HG03378 (cell line): ENCODE measurements at regions not wholly inside any gene's neighbourhood (a gene's known extent, or its start where the extent isn't known, plus 50 kb on each side); places are given as distances from the start of the nearest gene placed in this dataset.
"Not testable (repeated sequence)": the region's sequence is repeated elsewhere in the genome, so short reads cannot be mapped to it uniquely, and the experiment has no call there.

Experiments used
- ATAC-seq: cut with Tn5 transposase; IDR thresholded peaks from one replicate; pipeline ENCODE4 v1.9.1; 2021; ENCODE audit warnings: mild to moderate bottlenecking, moderate library complexity; ENCODE audit not compliant: unreplicated experiment

- ATAC-seq = no peak
These were observed 186.8 kb upstream of the CLINT1 start for GRCh38 chr5:158045696-158046095.

GRCh38 chr5:158039911-158040347, 181.0 kb upstream of the CLINT1 start:
- ATAC-seq = no peak

- ATAC-seq = no peak
These were observed 180.5 kb upstream of the CLINT1 start for GRCh38 chr5:158039441-158039840.

GRCh38 chr5:158036983-158037595, 178.1 kb upstream of the CLINT1 start:
- ATAC-seq = not testable (repeated sequence)

GRCh38 chr5:158034586-158034985, 175.6 kb upstream of the CLINT1 start:
- not testable (repeated sequence) for ATAC-seq

GRCh38 chr5:158033724-158034123, 174.8 kb upstream of the CLINT1 start:
- no peak for ATAC-seq

- ATAC-seq = no peak
These were observed 174.1 kb upstream of the CLINT1 start for GRCh38 chr5:158033076-158033475.

- ATAC-seq = no peak
These were observed 173.3 kb upstream of the CLINT1 start for GRCh38 chr5:158032246-158032645.

GRCh38 chr5:158027806-158028775, 169.1 kb upstream of the CLINT1 start:
- no peak for ATAC-seq

- ATAC-seq = no peak
These were observed 167.5 kb upstream of the CLINT1 start for GRCh38 chr5:158026304-158027031.

- no peak for ATAC-seq
These were observed 164.3 kb upstream of the CLINT1 start for GRCh38 chr5:158023266-158023665.

GRCh38 chr5:158022837-158023236, 163.9 kb upstream of the CLINT1 start:
- no peak for ATAC-seq

- no peak for ATAC-seq
These were observed 163.4 kb upstream of the CLINT1 start for GRCh38 chr5:158022393-158022792.

GRCh38 chr5:158020555-158021418, 161.8 kb upstream of the CLINT1 start:
- ATAC-seq = no peak

- ATAC-seq = no peak
These were observed 158.5 kb upstream of the CLINT1 start for GRCh38 chr5:158017469-158017868.

- ATAC-seq = no peak
These were observed 155.4 kb upstream of the CLINT1 start for GRCh38 chr5:158014372-158014771.

- ATAC-seq = no peak
These were observed 155.0 kb upstream of the CLINT1 start for GRCh38 chr5:158013939-158014338.

GRCh38 chr5:158013303-158013702, 154.4 kb upstream of the CLINT1 start:
- ATAC-seq = no peak

- no peak for ATAC-seq
These were observed 152.5 kb upstream of the CLINT1 start for GRCh38 chr5:158011422-158011821.

GRCh38 chr5:158010831-158011230, 151.9 kb upstream of the CLINT1 start:
- no peak for ATAC-seq
